ENCODE measurements at regions not wholly inside any gene's neighbourhood (a gene's known extent, or its start where the extent isn't known, plus 50 kb on each side); places are given as distances from the start of the nearest gene placed in this dataset.

GRCh38 chr4:14743172-14743571, 259.1 kb upstream of the CPEB2 start:
- Histone ChIP-seq H2BK120ac (replicated peaks; ENCODE audit: low read depth, low read length) (no peak overlapping the region), H2BK20ac (ENCODE audit: low read length) (no peak overlapping the region), H3K27ac (ENCODE audit: low read depth, low read length) (no peak overlapping the region), H3K23ac (ENCODE audit: insufficient read length) (no peak overlapping the region), H3K4me3 (ENCODE audit: extremely low read depth in 1 of 4, insufficient read depth in 2 of 4, low read depth in 3 of 4, low read length in 4 of 4) (no peak overlapping the region), H3K18ac (ENCODE audit: extremely low read depth, low read length) (no peak overlapping the region), H3K27me3 (replicated peaks in 1 of 4; ENCODE audit: control insufficient read depth in 3 of 4, extremely low read depth in 1 of 4, insufficient read depth in 3 of 4, low read length in 3 of 4) (no peaks in the 10 kb centered on the region), H4K5ac (ENCODE audit: insufficient read length, low read depth, low read length) (no peak overlapping the region), H3K79me2 (ENCODE audit: control insufficient read depth in 1 of 2, insufficient read depth in 2 of 2, low read length in 2 of 2) (no peaks in the 10 kb centered on the region), H3K4me1 (replicated peaks in 1 of 4; ENCODE audit: control insufficient read depth in 3 of 4, insufficient read depth in 4 of 4, low read length in 3 of 4) (peaks cover 0 to 10% (median 4%) of the 10 kb centered on the region in 4 experiments; a peak in 3 of 7 replicates), H2BK15ac (ENCODE audit: low read length) (no peak overlapping the region), H3K36me3 (ENCODE audit: control insufficient read depth in 2 of 4, insufficient read depth in 4 of 4, low read length in 3 of 4) (no peaks in the 10 kb centered on the region), H4K20me1 (replicated peaks in 1 of 2; ENCODE audit: control insufficient read depth in 1 of 2, insufficient read depth in 2 of 2, low read length in 2 of 2) (no peaks in the 10 kb centered on the region), H2BK12ac (ENCODE audit: low read depth, low read length) (no peak overlapping the region), H2AK5ac (ENCODE audit: low read depth, low read length) (no peak overlapping the region), H3K56ac (replicated peaks; ENCODE audit: insufficient read length, low read depth, low read length) (no peak overlapping the region), H3K79me1 (ENCODE audit: low read depth, low read length) (no peaks in the 10 kb centered on the region), H2BK5ac (ENCODE audit: low read depth, low read length) (no peak overlapping the region), H3K4ac (replicated peaks; ENCODE audit: insufficient read length, low read depth, low read length) (no peak overlapping the region), H3K9ac (replicated peaks in 1 of 4; ENCODE audit: extremely low read depth in 1 of 4, low read depth in 3 of 4, low read length in 3 of 4) (no peak overlapping the region), H4K8ac (ENCODE audit: extremely low read depth, insufficient read depth, low read length) (no peak overlapping the region), H4K91ac (replicated peaks; ENCODE audit: insufficient read length, low read length) (no peak overlapping the region), H3K9me3 (ENCODE audit: insufficient read depth in 2 of 2, low read depth in 1 of 2, low read length in 1 of 2) (no peaks in the 10 kb centered on the region), H3K23me2 (ENCODE audit: low read depth, low read length) (no peaks in the 10 kb centered on the region), H3K14ac (ENCODE audit: insufficient read length) (no peak overlapping the region), H2AFZ (ENCODE audit: low read length) (no peak overlapping the region), H3K4me2 (ENCODE audit: insufficient read depth in 1 of 2, low read depth in 2 of 2, low read length in 2 of 2) (no peak overlapping the region)
- no peak for FAIRE-seq
- no peak for TF ChIP-seq ZNF274 (IDR thresholded peaks at IDR 0.05; ENCODE audit: borderline replicate concordance, extremely low read depth, low read length)
- TF ChIP-seq SP1 (IDR thresholded peaks at IDR 0.05; ENCODE audit: low read depth, low read length) = no peak
- TF ChIP-seq CBX5 (IDR thresholded peaks at IDR 0.05; ENCODE audit: low read depth, low read length) = no peak
- POLR2A ChIA-PET (ENCODE audit: partially characterized antibody) = interaction anchor here (1.4 kb wide), 1 partner anchor 10 kb away, joined by 4 read pairs; no protein-coding TSS in a partner anchor
- DNase-seq (ENCODE audit: low read depth in 1 of 2, low spot score in 2 of 2) = no peak
- CTCF ChIA-PET (ENCODE audit: partially characterized antibody) = interaction anchor here (1.6 kb wide), 1 partner anchor 10 kb away, joined by 3 read pairs; no protein-coding TSS in a partner anchor
- WGBS, 2 experiments (ENCODE audit: extremely low coverage in 1 of 2, insufficient coverage in 1 of 2, insufficient read length in 1 of 2, insufficient replicate concordance in 2 of 2, low coverage in 1 of 2, low lambda C conversion rate in 2 of 2, missing lambda C conversion rate in 1 of 2) = 86% methylated on average over 5 of the region's 5 CpGs; no CpG with 5 or more reads in 1 of the 2 experiments

Measured in H1 (cell line).